DOHH2 (cell line): ENCODE measurements at regions not wholly inside any gene's neighbourhood (a gene's known extent, or its start where the extent isn't known, plus 50 kb on each side); places are given as distances from the start of the nearest gene placed in this dataset.

Source experiments
- H3F3A ChIP-seq: fragments of 200-600 bp; sonication (generic), shearing (Covaris generic); 2 replicates; pipeline ENCODE4 v1.6.0; 2016; ENCODE audit warnings: antibody characterized with exemption, mild to moderate bottlenecking; ENCODE audit not compliant: control insufficient read depth, insufficient read depth
- H3K27ac ChIP-seq: fragments of 200-600 bp; sonication (generic); 2 replicates; pipeline ENCODE4 v1.5.1; 2014; ENCODE audit warnings: low read depth, mild to moderate bottlenecking, low read length, moderate library complexity
- H3K27me3 ChIP-seq: fragments of 200-600 bp; sonication (generic); 2 replicates; pipeline ENCODE4 v1.6.1; 2014; ENCODE audit warnings: mild to moderate bottlenecking, low read length, mixed read lengths; ENCODE audit not compliant: control insufficient read depth
- H3K36me3 ChIP-seq: fragments of 200-600 bp; sonication (generic); 2 replicates; pipeline ENCODE4 v1.6.1; 2014; ENCODE audit warnings: mild to moderate bottlenecking, low read length, moderate library complexity, mixed read lengths; ENCODE audit not compliant: control insufficient read depth
- H3K4me1 ChIP-seq: fragments of 200-600 bp; sonication (generic); 2 replicates; pipeline ENCODE4 v1.6.1; 2014; ENCODE audit warnings: mild to moderate bottlenecking, low read length, mixed read lengths; ENCODE audit not compliant: control insufficient read depth
- H3K4me2 ChIP-seq: fragments of 200-600 bp; sonication (generic); 2 replicates; pipeline ENCODE4 v1.6.0; 2014; ENCODE audit warnings: mild to moderate bottlenecking, low read length, moderate library complexity
- H3K4me3 ChIP-seq: fragments of 200-600 bp; sonication (generic); 2 replicates; pipeline ENCODE4 v1.5.1; 2014; ENCODE audit warnings: mild to moderate bottlenecking, low read length, mixed read lengths
- H3K79me2 ChIP-seq: fragments of 200-600 bp; sonication (generic); 2 replicates; pipeline ENCODE4 v1.6.1; 2014; ENCODE audit warnings: mild to moderate bottlenecking, low read length, mixed read lengths; ENCODE audit not compliant: control insufficient read depth
- H3K9me2 ChIP-seq: fragments of 200-600 bp; sonication (generic); replicated peaks from 2 replicates; pipeline ENCODE4 v1.6.1; 2014; ENCODE audit warnings: mild to moderate bottlenecking, low read length, mixed read lengths; ENCODE audit not compliant: control insufficient read depth
- H3K9me3 ChIP-seq: fragments of 200-600 bp; sonication (generic); 2 replicates; pipeline ENCODE4 v1.6.1; 2014; ENCODE audit warnings: antibody characterized with exemption, low read length, mixed read lengths; ENCODE audit not compliant: control insufficient read depth, insufficient read depth
- H4K20me1 ChIP-seq: fragments of 200-600 bp; sonication (generic); 2 replicates; pipeline ENCODE4 v1.6.0; 2014; ENCODE audit warnings: low read depth, mild to moderate bottlenecking, antibody characterized with exemption, low read length, moderate library complexity; ENCODE audit not compliant: control insufficient read depth, insufficient read depth
- CTCF ChIP-seq: fragments of 200-600 bp; sonication (generic); IDR thresholded peaks from one replicate; pipeline ENCODE4 v1.5.1; 2014; ENCODE audit warnings: antibody characterized with exemption, mild to moderate bottlenecking, low read depth, low read length; ENCODE audit not compliant: poor library complexity, severe bottlenecking
- EZH2phosphoT487 ChIP-seq: fragments of 200-600 bp; sonication (generic); IDR thresholded peaks from 2 replicates; pipeline ENCODE4 v1.6.1; 2017; ENCODE audit warnings: borderline replicate concordance, mild to moderate bottlenecking, antibody characterized with exemption, low read length, moderate library complexity, mixed read lengths

DNA sequence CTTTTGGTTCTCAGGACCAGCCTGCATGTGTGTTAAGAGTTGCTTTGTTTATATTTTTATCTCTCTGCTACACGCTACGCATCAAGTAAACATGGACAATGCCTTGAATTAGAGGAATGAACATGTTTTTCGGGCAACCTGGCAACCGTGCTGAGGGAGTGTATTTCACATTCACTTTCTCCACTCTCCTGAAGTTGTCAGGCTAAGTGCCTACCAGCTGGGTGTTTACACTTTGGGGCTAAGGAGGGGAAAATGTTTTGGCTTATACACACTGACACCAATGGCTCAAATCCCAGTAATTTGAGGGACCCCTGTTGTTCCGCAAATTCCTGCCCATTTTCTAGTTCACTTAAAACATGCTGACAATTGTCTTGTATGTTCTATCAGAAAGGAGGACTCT lies 141.5 kb upstream of the PDE7B start:
- H3K9me2 ChIP-seq, result no peaks in the 10 kb centered on the region
- TF ChIP-seq CTCF (no peak), EZH2phosphoT487 (no peak)
- H3K4me1 ChIP-seq, result no peaks in the 10 kb centered on the region
- H3K9me3 ChIP-seq, result no peaks in the 10 kb centered on the region
- no peak overlapping the region for H3K27ac ChIP-seq
- no peaks in the 10 kb centered on the region for H3K36me3 ChIP-seq
- no peaks in the 10 kb centered on the region for H3K79me2 ChIP-seq
- no peaks in the 10 kb centered on the region for H3K27me3 ChIP-seq
- no peak overlapping the region for H3K4me2 ChIP-seq
- no peak overlapping the region for H3K4me3 ChIP-seq
- H4K20me1 ChIP-seq, result no peaks in the 10 kb centered on the region
- no peaks in the 10 kb centered on the region for H3F3A ChIP-seq

GRCh38 chr6:135722190-135722589 lies 129.3 kb upstream of the PDE7B start:
- H3K27me3 ChIP-seq, result no peaks in the 10 kb centered on the region
- no peaks in the 10 kb centered on the region for H4K20me1 ChIP-seq
- no peak for TF ChIP-seq EZH2phosphoT487
- TF ChIP-seq CTCF, result no peak
- no peak overlapping the region for H3K27ac ChIP-seq
- H3K4me3 ChIP-seq, result no peak overlapping the region
- no peaks in the 10 kb centered on the region for H3K9me3 ChIP-seq
- H3K9me2 ChIP-seq, result no peaks in the 10 kb centered on the region
- no peaks in the 10 kb centered on the region for H3K79me2 ChIP-seq
- H3F3A ChIP-seq, result no peaks in the 10 kb centered on the region
- H3K4me2 ChIP-seq, result no peak overlapping the region
- no peaks in the 10 kb centered on the region for H3K4me1 ChIP-seq
- H3K36me3 ChIP-seq, result no peaks in the 10 kb centered on the region

DNA sequence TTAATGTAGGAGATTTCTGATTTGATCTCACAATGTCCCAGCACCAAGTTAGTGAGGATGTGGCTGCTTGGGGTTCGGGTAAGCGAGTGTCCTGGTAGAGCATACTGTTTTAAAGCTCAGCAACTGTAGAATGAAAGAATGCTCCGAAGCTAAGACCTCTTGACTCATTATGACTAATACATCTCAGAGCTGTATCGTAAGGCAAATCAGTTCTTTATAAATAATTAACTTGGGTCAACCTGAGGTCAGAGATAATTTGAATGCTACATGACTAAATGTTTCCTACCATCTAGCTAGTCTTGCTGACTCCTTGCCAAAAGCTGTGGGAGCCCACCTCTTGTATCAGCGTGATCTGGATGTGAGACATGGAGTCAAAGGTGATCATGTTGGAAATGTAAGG lies 128.8 kb upstream of the PDE7B start:
- no peaks in the 10 kb centered on the region for H3F3A ChIP-seq
- H3K27me3 ChIP-seq, result no peaks in the 10 kb centered on the region
- no peaks in the 10 kb centered on the region for H3K9me2 ChIP-seq
- no peaks in the 10 kb centered on the region for H4K20me1 ChIP-seq
- no peak overlapping the region for H3K4me3 ChIP-seq
- no peaks in the 10 kb centered on the region for H3K36me3 ChIP-seq
- no peaks in the 10 kb centered on the region for H3K4me1 ChIP-seq
- H3K27ac ChIP-seq, result no peak overlapping the region
- no peaks in the 10 kb centered on the region for H3K79me2 ChIP-seq
- H3K9me3 ChIP-seq, result no peaks in the 10 kb centered on the region
- TF ChIP-seq EZH2phosphoT487 (no peak), CTCF (no peak)
- H3K4me2 ChIP-seq, result no peak overlapping the region

- H4K20me1 ChIP-seq, result no peaks in the 10 kb centered on the region
- H3K27me3 ChIP-seq, result no peaks in the 10 kb centered on the region
- no peak for TF ChIP-seq EZH2phosphoT487
- no peak for TF ChIP-seq CTCF
- no peaks in the 10 kb centered on the region for H3F3A ChIP-seq
- H3K79me2 ChIP-seq, result no peaks in the 10 kb centered on the region
- no peak overlapping the region for H3K4me3 ChIP-seq
- no peak overlapping the region for H3K27ac ChIP-seq
- no peaks in the 10 kb centered on the region for H3K4me1 ChIP-seq
- no peaks in the 10 kb centered on the region for H3K9me3 ChIP-seq
- no peaks in the 10 kb centered on the region for H3K36me3 ChIP-seq
- H3K4me2 ChIP-seq, result no peak overlapping the region
- H3K9me2 ChIP-seq, result no peaks in the 10 kb centered on the region
Observed at GRCh38 chr6:135728589-135728988, 122.9 kb upstream of the PDE7B start.
